Left lung (tissue), 4 donors: ENCODE measurements at regions not wholly inside any gene's neighbourhood (a gene's known extent, or its start where the extent isn't known, plus 50 kb on each side); places are given as distances from the start of the nearest gene placed in this dataset.

ENCODE experiments used
- ATAC-seq: fragments of 200-7000 bp; cut with Tn5 transposase; one replicate; pipeline ENCODE4 v1.9.1; 2020; ENCODE audit warnings: moderate library complexity
- DNase-seq, 4 donors: peaks; one replicate each; pipeline ENCODE4 v3.0.0-alpha.2; 2013 to 2020
- H3K27ac ChIP-seq, 2 donors: fragments of 200-600 bp; sonication (generic) in 1 of 2; one replicate each; pipeline versions ENCODE4 v1.5.0 to v1.8.0; 2020 to 2021
- H3K27me3 ChIP-seq, 2 donors: fragments of 200-600 bp; sonication (generic) in 1 of 2; one replicate each; pipeline versions ENCODE4 v1.5.0 to v1.8.0; 2020 to 2021
- H3K36me3 ChIP-seq, 2 donors: fragments of 200-600 bp; sonication (generic) in 1 of 2; one replicate each; pipeline versions ENCODE4 v1.5.0 to v1.8.0; 2020 to 2021
- H3K4me1 ChIP-seq, 2 donors: fragments of 200-600 bp; one replicate each; pipeline ENCODE4 v1.8.0; 2021
- H3K4me3 ChIP-seq, 2 donors: fragments of 200-600 bp; sonication (generic) in 1 of 2; one replicate each; pipeline versions ENCODE4 v1.5.0 to v1.8.0; 2020 to 2021; ENCODE audit warnings: mild to moderate bottlenecking in 1 of 2
- H3K9me3 ChIP-seq, 2 donors: fragments of 200-600 bp; sonication (generic) in 1 of 2; one replicate each; pipeline versions ENCODE4 v1.5.0 to v1.8.0; 2020 to 2021
- CTCF ChIP-seq, 2 donors: fragments of 200-600 bp; sonication (generic) in 1 of 2; IDR thresholded peaks; one replicate each; pipeline versions ENCODE4 v1.5.0 to v1.8.0; 2021; ENCODE audit warnings: antibody characterized with exemption in 2 of 2
- intact Hi-C, 2 donors: fragments of 100-400 bp; cut with DNase I; formaldehyde crosslinking; loops; one replicate each; pipeline versions ENCODE4 v1.11.2 to v1.14.2; 2022
- donor health status: DM: no; HTN: yes; CAD: no.
- donor health status: DM: no; HTN: no; CAD: no.

- intact Hi-C loops: no loop called here
- Histone ChIP-seq H3K27ac (no peak overlapping the region), H3K4me1 (peaks cover 0 to 2% of the 10 kb centered on the region in 2 donors), H3K9me3 (no peaks in the 10 kb centered on the region), H3K27me3 (peaks cover 0 to 34% of the 10 kb centered on the region in 2 donors), H3K36me3 (no peaks in the 10 kb centered on the region), H3K4me3 (no peak overlapping the region)
- ATAC-seq (no peak), DNase-seq (no peak)
- TF ChIP-seq CTCF (IDR thresholded peaks at IDR 0.05): no peak
Measured at GRCh38 chr20:58139849-58140786, 88.3 kb downstream of the ANKRD60 start.

GRCh38 chr20:58138395-58138794 is 90.1 kb downstream of the ANKRD60 start:
- DNase-seq: no peak
- Histone ChIP-seq H3K27ac (no peak overlapping the region), H3K4me1 (peaks cover 0 to 2% of the 10 kb centered on the region in 2 donors), H3K4me3 (no peak overlapping the region), H3K36me3 (no peaks in the 10 kb centered on the region), H3K27me3 (peaks cover 0 to 51% of the 10 kb centered on the region in 2 donors), H3K9me3 (no peaks in the 10 kb centered on the region)
- no peak for TF ChIP-seq CTCF (IDR thresholded peaks at IDR 0.05)
- no peak for ATAC-seq
- intact Hi-C loops: no loop called here

GRCh38 chr20:58137651-58138265 is 90.7 kb downstream of the ANKRD60 start:
- no peak for TF ChIP-seq CTCF (IDR thresholded peaks at IDR 0.05)
- DNase-seq: no peak

GRCh38 chr20:58137236-58137635 is 91.2 kb downstream of the ANKRD60 start:
- H3K4me1 ChIP-seq: peaks cover 0 to 2% of the 10 kb centered on the region in 2 donors
- H3K9me3 ChIP-seq: no peaks in the 10 kb centered on the region
- TF ChIP-seq CTCF (IDR thresholded peaks at IDR 0.05): no peak
- intact Hi-C loops: no loop called here
- no peak for DNase-seq
- H3K4me3 ChIP-seq: no peak overlapping the region
- no peak for ATAC-seq
- H3K27ac ChIP-seq: no peak overlapping the region
- peaks cover 0 to 63% of the 10 kb centered on the region in 2 donors for H3K27me3 ChIP-seq
- H3K36me3 ChIP-seq: no peaks in the 10 kb centered on the region

More at GRCh38 chr20:58137651-58138265, 90.7 kb downstream of the ANKRD60 start:
- H3K4me3 ChIP-seq: no peak overlapping the region
- H3K4me1 ChIP-seq: peaks cover 0 to 2% of the 10 kb centered on the region in 2 donors
- no peak overlapping the region for H3K27ac ChIP-seq
- H3K27me3 ChIP-seq: peaks cover 0 to 58% of the 10 kb centered on the region in 2 donors
- no peak for ATAC-seq
- H3K36me3 ChIP-seq: no peaks in the 10 kb centered on the region
- intact Hi-C loops: no loop called here
- no peaks in the 10 kb centered on the region for H3K9me3 ChIP-seq

- intact Hi-C loops: no loop called here
Measured at GRCh38 chr20:58136149-58136484, 92.3 kb downstream of the ANKRD60 start.

More at GRCh38 chr20:58136149-58136484, 92.3 kb downstream of the ANKRD60 start:
- DNase-seq: no peak
- no peaks in the 10 kb centered on the region for H3K9me3 ChIP-seq
- H3K4me1 ChIP-seq: peaks cover 2 to 4% of the 10 kb centered on the region in 2 donors
- H3K27me3 ChIP-seq: peaks cover 0 to 74% of the 10 kb centered on the region in 2 donors
- ATAC-seq: no peak
- H3K27ac ChIP-seq: no peak overlapping the region
- H3K4me3 ChIP-seq: no peak overlapping the region
- no peak for TF ChIP-seq CTCF (IDR thresholded peaks at IDR 0.05)
- no peaks in the 10 kb centered on the region for H3K36me3 ChIP-seq
